Left lung (tissue), 4 donors: ENCODE measurements at regions not wholly inside any gene's neighbourhood (a gene's known extent, or its start where the extent isn't known, plus 50 kb on each side); places are given as distances from the start of the nearest gene placed in this dataset.

Experiments used
- ATAC-seq: fragments of 200-7000 bp; cut with Tn5 transposase; one replicate; pipeline ENCODE4 v1.9.1; 2020; ENCODE audit warnings: moderate library complexity
- DNase-seq, 4 donors: peaks; one replicate each; pipeline ENCODE4 v3.0.0-alpha.2; 2013 to 2020
- H3K27ac ChIP-seq, 2 donors: fragments of 200-600 bp; sonication (generic) in 1 of 2; one replicate each; pipeline versions ENCODE4 v1.5.0 to v1.8.0; 2020 to 2021
- H3K27me3 ChIP-seq, 2 donors: fragments of 200-600 bp; sonication (generic) in 1 of 2; one replicate each; pipeline versions ENCODE4 v1.5.0 to v1.8.0; 2020 to 2021
- H3K36me3 ChIP-seq, 2 donors: fragments of 200-600 bp; sonication (generic) in 1 of 2; one replicate each; pipeline versions ENCODE4 v1.5.0 to v1.8.0; 2020 to 2021
- H3K4me1 ChIP-seq, 2 donors: fragments of 200-600 bp; one replicate each; pipeline ENCODE4 v1.8.0; 2021
- H3K4me3 ChIP-seq, 2 donors: fragments of 200-600 bp; sonication (generic) in 1 of 2; one replicate each; pipeline versions ENCODE4 v1.5.0 to v1.8.0; 2020 to 2021; ENCODE audit warnings: mild to moderate bottlenecking in 1 of 2
- H3K9me3 ChIP-seq, 2 donors: fragments of 200-600 bp; sonication (generic) in 1 of 2; one replicate each; pipeline versions ENCODE4 v1.5.0 to v1.8.0; 2020 to 2021
- intact Hi-C, 2 donors: fragments of 100-400 bp; cut with DNase I; formaldehyde crosslinking; loops; one replicate each; pipeline versions ENCODE4 v1.11.2 to v1.14.2; 2022
- TF ChIP-seq, protein P1 (sequence below), 2 donors: fragments of 200-600 bp; sonication (generic) in 1 of 2; IDR thresholded peaks; one replicate each; pipeline versions ENCODE4 v1.5.0 to v1.8.0; 2021; ENCODE audit warnings: antibody characterized with exemption in 2 of 2
- donor health status: DM: no; HTN: yes; CAD: no.
- donor health status: DM: no; HTN: no; CAD: no.

DNA sequence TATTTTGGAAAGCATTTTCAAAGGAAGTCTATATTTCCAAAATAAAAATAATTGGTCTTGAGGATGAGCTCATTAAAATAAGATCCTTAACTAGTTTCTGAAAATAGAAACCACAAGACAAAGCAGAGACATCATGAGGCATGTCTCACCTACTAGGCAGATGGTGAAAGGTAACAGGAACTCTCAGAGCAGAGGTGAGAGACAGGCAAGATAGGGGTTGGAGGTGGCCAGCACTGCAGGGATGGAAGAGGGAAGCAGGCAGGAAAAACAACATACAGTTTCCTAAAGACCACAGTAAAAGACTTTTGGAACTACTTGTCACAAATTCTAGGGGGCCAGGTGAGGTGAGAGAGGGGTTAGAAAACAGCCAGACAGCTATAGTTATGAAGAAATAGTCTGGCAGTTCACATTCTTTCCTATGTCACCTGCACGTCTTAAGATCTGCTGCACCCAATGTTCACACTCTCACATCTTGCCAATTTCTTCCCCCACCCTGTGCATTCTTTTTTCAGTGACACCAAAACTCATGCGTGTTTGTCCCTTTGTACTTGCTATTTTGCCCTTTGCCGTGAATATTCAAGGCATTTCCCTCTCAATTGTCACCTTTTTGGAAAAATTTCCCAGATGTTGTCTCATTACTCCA lies 341.7 kb upstream of the KITLG start:
- H3K4me1 ChIP-seq = no peaks in the 10 kb centered on the region

DNA sequence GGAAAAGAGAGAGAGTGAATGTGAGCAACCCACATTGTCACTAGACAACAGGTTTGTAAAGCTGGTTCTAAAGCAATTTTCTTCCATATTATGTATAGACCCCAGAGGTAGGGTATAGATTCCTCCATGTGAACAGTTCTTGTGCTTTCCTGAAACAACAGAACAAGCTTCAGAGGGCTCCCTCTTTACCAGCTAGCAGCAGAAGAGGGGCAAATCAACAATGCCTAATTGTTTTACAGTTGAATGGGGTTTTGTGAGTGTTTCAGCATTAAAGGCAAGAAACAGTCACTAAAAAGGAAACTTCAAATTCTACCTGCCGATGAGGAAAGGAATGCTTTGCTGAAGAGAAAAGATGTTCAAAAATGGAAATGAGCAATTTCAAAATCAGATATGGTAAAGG lies 341.2 kb upstream of the KITLG start:
- H3K27ac ChIP-seq = no peak overlapping the region
- no peaks in the 10 kb centered on the region for H3K36me3 ChIP-seq
- no peak overlapping the region for H3K4me3 ChIP-seq
- H3K9me3 ChIP-seq = peaks cover 0 to 2% of the 10 kb centered on the region in 2 donors
- no peaks in the 10 kb centered on the region for H3K27me3 ChIP-seq
- H3K4me1 ChIP-seq = no peaks in the 10 kb centered on the region
- no peak for ATAC-seq
- intact Hi-C loops = no loop called here
- TF ChIP-seq, protein P1, sequence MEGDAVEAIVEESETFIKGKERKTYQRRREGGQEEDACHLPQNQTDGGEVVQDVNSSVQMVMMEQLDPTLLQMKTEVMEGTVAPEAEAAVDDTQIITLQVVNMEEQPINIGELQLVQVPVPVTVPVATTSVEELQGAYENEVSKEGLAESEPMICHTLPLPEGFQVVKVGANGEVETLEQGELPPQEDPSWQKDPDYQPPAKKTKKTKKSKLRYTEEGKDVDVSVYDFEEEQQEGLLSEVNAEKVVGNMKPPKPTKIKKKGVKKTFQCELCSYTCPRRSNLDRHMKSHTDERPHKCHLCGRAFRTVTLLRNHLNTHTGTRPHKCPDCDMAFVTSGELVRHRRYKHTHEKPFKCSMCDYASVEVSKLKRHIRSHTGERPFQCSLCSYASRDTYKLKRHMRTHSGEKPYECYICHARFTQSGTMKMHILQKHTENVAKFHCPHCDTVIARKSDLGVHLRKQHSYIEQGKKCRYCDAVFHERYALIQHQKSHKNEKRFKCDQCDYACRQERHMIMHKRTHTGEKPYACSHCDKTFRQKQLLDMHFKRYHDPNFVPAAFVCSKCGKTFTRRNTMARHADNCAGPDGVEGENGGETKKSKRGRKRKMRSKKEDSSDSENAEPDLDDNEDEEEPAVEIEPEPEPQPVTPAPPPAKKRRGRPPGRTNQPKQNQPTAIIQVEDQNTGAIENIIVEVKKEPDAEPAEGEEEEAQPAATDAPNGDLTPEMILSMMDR (IDR thresholded peaks at IDR 0.05) = no peak
- no peak for DNase-seq

More for the DNA sequence above, 341.7 kb upstream of the KITLG start:
- Histone ChIP-seq H3K36me3 (no peaks in the 10 kb centered on the region), H3K27ac (no peak overlapping the region), H3K4me3 (no peak overlapping the region), H3K9me3 (peaks cover 0 to 2% of the 10 kb centered on the region in 2 donors), H3K27me3 (no peaks in the 10 kb centered on the region)
- no peak for DNase-seq
- peak; percentile 31 for ATAC-seq
- TF ChIP-seq, protein P1 (IDR thresholded peaks at IDR 0.05) = no peak
- intact Hi-C loops = no loop called here

DNA sequence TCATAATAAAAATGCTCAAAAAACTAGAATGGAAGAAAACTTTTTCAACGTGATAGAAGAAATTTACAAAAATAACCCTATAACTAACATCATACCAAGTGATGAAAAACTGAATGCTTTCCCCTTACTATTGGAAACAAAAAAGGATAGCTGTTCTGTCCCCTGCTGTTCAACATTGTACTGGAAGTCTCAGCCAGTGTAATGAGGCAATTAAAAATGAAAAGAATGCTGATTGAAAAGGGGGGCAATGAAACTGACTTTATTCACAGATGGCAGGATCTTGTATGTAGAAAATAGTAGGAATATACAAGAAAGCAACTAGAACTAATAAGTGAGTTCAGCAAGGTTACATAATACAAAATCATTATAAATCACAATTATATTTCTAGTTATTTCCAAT lies 337.9 kb upstream of the KITLG start:
- Histone ChIP-seq H3K4me3 (no peak overlapping the region), H3K9me3 (peaks cover 0 to 22% of the 10 kb centered on the region in 2 donors), H3K36me3 (no peaks in the 10 kb centered on the region), H3K27me3 (no peaks in the 10 kb centered on the region), H3K4me1 (no peaks in the 10 kb centered on the region), H3K27ac (no peak overlapping the region)
- intact Hi-C loops = no loop called here
- no peak for DNase-seq
- no peak for ATAC-seq
- TF ChIP-seq, protein P1 (IDR thresholded peaks at IDR 0.05) = no peak

DNA sequence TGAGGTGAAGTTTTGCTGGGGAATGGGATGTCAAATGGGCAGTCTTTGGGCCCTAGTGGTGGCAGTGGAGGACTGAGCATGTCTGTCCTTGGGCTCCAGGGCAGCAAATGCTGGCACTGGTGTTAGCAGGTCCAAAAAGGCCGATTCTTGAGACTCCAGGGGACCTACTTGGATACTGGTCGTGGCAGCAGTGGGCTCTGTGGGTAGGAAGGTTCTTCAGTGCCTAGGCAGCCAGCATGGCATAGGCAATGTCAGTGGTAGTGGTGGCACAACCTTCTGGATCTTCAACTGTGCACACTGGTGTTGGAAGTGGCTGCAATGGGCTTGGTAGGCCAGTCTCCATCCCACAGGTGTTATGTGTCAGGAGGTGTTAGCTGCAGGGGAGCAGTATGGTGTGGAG lies 334.7 kb upstream of the KITLG start:
- ATAC-seq (no peak), DNase-seq (no peak)
- H3K4me1 ChIP-seq = no peaks in the 10 kb centered on the region

DNA sequence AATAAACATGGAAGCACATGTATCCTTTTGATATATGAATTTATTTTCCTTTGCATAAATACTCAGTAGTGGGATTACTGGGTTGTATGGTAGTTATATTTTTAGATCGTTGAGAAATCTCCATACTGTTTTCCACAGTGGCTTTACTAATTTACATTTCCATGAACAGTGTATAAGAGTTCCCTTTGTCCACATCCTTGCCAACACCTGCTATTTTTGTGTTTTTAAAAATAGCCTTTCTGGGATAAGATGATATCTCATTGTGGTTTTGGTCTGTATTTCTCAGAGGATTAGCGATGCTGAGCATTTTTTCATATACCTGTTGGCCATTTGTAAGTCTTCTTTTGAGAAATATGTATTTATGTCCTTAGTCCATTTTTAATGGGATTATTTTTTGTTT lies 329.2 kb upstream of the KITLG start:
- DNase-seq (no peak), ATAC-seq (no peak)
- Histone ChIP-seq H3K9me3 (peaks cover 0 to 20% of the 10 kb centered on the region in 2 donors), H3K36me3 (no peaks in the 10 kb centered on the region), H3K27ac (no peak overlapping the region), H3K4me3 (no peak overlapping the region), H3K4me1 (no peaks in the 10 kb centered on the region), H3K27me3 (no peaks in the 10 kb centered on the region)
- TF ChIP-seq, protein P1 (IDR thresholded peaks at IDR 0.05) = no peak
- intact Hi-C loops = no loop called here

More for the DNA sequence above, 334.7 kb upstream of the KITLG start:
- TF ChIP-seq, protein P1 (IDR thresholded peaks at IDR 0.05) = no peak
- peaks cover 0 to 29% of the 10 kb centered on the region in 2 donors for H3K9me3 ChIP-seq
- H3K27me3 ChIP-seq = no peaks in the 10 kb centered on the region
- no peak overlapping the region for H3K27ac ChIP-seq
- no peaks in the 10 kb centered on the region for H3K36me3 ChIP-seq
- no peak overlapping the region for H3K4me3 ChIP-seq
- intact Hi-C loops = no loop called here
